ENCODE measurements at regions not wholly inside any gene's neighbourhood (a gene's known extent, or its start where the extent isn't known, plus 50 kb on each side); places are given as distances from the start of the nearest gene placed in this dataset.

DNA sequence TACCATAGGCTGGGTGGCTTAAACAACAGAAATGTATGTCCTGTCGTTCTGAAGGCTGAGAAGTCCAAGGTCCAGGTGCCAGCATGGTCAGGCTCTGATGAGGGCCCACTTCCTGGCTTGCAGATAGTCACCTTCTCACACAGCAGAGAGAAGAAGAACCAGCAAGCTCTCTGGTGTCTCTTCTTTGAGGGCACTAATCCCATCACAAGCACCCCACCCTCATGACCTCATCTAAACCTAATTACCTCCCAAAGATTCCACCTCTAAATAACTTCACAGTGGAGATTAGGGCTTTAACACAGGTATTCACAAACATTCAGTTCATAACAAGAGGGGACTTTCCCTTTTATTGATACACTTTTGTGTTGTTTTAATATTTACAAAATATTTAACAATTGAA is 61.1 kb downstream of the RIN2 start (continued):
- TF ChIP-seq, protein P1, sequence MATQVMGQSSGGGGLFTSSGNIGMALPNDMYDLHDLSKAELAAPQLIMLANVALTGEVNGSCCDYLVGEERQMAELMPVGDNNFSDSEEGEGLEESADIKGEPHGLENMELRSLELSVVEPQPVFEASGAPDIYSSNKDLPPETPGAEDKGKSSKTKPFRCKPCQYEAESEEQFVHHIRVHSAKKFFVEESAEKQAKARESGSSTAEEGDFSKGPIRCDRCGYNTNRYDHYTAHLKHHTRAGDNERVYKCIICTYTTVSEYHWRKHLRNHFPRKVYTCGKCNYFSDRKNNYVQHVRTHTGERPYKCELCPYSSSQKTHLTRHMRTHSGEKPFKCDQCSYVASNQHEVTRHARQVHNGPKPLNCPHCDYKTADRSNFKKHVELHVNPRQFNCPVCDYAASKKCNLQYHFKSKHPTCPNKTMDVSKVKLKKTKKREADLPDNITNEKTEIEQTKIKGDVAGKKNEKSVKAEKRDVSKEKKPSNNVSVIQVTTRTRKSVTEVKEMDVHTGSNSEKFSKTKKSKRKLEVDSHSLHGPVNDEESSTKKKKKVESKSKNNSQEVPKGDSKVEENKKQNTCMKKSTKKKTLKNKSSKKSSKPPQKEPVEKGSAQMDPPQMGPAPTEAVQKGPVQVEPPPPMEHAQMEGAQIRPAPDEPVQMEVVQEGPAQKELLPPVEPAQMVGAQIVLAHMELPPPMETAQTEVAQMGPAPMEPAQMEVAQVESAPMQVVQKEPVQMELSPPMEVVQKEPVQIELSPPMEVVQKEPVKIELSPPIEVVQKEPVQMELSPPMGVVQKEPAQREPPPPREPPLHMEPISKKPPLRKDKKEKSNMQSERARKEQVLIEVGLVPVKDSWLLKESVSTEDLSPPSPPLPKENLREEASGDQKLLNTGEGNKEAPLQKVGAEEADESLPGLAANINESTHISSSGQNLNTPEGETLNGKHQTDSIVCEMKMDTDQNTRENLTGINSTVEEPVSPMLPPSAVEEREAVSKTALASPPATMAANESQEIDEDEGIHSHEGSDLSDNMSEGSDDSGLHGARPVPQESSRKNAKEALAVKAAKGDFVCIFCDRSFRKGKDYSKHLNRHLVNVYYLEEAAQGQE (IDR thresholded peaks at IDR 0.05; ENCODE audit: borderline replicate concordance in 1 of 2, low read depth in 1 of 2, low read length in 2 of 2) = no peak
- TF ChIP-seq ZNF234 (CRISPR knock-in tag; conservative IDR thresholded peaks at IDR 0.05) (no peak), HNF4A (CRISPR knock-in tag; IDR thresholded peaks at IDR 0.05) (peak; percentile 41), ZNF788 (CRISPR knock-in tag; IDR thresholded peaks at IDR 0.05; ENCODE audit: borderline replicate concordance) (no peak), ZBTB26 (CRISPR knock-in tag; IDR thresholded peaks at IDR 0.05; ENCODE audit: borderline replicate concordance) (no peak), ZNF160 (CRISPR knock-in tag; IDR thresholded peaks at IDR 0.05) (no peak), ZNF780A (CRISPR knock-in tag; IDR thresholded peaks at IDR 0.05) (no peak), NONO (IDR thresholded peaks at IDR 0.05) (no peak), NONO (CRISPR knock-in tag; conservative IDR thresholded peaks at IDR 0.05) (no peak), ZFP82 (CRISPR knock-in tag; IDR thresholded peaks at IDR 0.05; ENCODE audit: borderline replicate concordance) (no peak), ZMYM3 (CRISPR knock-in tag; IDR thresholded peaks at IDR 0.05) (no peak), CHD2 (IDR thresholded peaks at IDR 0.05; ENCODE audit: low read depth, low read length) (no peak), ELF1 (CRISPR knock-in tag; IDR thresholded peaks at IDR 0.05) (0 out of 2 replicates have a peak, but pooled peaks have one; percentile 24), JUNB (CRISPR knock-in tag; IDR thresholded peaks at IDR 0.05; ENCODE audit: borderline replicate concordance) (no peak)
- TF ChIP-seq, protein P2, sequence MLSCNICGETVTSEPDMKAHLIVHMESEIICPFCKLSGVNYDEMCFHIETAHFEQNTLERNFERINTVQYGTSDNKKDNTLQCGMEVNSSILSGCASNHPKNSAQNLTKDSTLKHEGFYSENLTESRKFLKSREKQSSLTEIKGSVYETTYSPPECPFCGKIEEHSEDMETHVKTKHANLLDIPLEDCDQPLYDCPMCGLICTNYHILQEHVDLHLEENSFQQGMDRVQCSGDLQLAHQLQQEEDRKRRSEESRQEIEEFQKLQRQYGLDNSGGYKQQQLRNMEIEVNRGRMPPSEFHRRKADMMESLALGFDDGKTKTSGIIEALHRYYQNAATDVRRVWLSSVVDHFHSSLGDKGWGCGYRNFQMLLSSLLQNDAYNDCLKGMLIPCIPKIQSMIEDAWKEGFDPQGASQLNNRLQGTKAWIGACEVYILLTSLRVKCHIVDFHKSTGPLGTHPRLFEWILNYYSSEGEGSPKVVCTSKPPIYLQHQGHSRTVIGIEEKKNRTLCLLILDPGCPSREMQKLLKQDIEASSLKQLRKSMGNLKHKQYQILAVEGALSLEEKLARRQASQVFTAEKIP (CRISPR knock-in tag; IDR thresholded peaks at IDR 0.05; ENCODE audit: borderline replicate concordance) = no peak
- TF ChIP-seq, protein P3, sequence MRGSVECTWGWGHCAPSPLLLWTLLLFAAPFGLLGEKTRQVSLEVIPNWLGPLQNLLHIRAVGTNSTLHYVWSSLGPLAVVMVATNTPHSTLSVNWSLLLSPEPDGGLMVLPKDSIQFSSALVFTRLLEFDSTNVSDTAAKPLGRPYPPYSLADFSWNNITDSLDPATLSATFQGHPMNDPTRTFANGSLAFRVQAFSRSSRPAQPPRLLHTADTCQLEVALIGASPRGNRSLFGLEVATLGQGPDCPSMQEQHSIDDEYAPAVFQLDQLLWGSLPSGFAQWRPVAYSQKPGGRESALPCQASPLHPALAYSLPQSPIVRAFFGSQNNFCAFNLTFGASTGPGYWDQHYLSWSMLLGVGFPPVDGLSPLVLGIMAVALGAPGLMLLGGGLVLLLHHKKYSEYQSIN (CRISPR knock-in tag; IDR thresholded peaks at IDR 0.05; ENCODE audit: borderline replicate concordance) = no peak
- TF ChIP-seq, protein P4, sequence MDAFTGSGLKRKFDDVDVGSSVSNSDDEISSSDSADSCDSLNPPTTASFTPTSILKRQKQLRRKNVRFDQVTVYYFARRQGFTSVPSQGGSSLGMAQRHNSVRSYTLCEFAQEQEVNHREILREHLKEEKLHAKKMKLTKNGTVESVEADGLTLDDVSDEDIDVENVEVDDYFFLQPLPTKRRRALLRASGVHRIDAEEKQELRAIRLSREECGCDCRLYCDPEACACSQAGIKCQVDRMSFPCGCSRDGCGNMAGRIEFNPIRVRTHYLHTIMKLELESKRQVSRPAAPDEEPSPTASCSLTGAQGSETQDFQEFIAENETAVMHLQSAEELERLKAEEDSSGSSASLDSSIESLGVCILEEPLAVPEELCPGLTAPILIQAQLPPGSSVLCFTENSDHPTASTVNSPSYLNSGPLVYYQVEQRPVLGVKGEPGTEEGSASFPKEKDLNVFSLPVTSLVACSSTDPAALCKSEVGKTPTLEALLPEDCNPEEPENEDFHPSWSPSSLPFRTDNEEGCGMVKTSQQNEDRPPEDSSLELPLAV (CRISPR knock-in tag; conservative IDR thresholded peaks at IDR 0.05; ENCODE audit: low read depth) = no peak
- TF ChIP-seq, protein P5, sequence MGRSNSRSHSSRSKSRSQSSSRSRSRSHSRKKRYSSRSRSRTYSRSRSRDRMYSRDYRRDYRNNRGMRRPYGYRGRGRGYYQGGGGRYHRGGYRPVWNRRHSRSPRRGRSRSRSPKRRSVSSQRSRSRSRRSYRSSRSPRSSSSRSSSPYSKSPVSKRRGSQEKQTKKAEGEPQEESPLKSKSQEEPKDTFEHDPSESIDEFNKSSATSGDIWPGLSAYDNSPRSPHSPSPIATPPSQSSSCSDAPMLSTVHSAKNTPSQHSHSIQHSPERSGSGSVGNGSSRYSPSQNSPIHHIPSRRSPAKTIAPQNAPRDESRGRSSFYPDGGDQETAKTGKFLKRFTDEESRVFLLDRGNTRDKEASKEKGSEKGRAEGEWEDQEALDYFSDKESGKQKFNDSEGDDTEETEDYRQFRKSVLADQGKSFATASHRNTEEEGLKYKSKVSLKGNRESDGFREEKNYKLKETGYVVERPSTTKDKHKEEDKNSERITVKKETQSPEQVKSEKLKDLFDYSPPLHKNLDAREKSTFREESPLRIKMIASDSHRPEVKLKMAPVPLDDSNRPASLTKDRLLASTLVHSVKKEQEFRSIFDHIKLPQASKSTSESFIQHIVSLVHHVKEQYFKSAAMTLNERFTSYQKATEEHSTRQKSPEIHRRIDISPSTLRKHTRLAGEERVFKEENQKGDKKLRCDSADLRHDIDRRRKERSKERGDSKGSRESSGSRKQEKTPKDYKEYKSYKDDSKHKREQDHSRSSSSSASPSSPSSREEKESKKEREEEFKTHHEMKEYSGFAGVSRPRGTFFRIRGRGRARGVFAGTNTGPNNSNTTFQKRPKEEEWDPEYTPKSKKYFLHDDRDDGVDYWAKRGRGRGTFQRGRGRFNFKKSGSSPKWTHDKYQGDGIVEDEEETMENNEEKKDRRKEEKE (IDR thresholded peaks at IDR 0.05) = no peak

Measured in HepG2 (cell line).